ENCODE measurements at regions not wholly inside any gene's neighbourhood (a gene's known extent, or its start where the extent isn't known, plus 50 kb on each side); places are given as distances from the start of the nearest gene placed in this dataset.
"Not testable (repeated sequence)": the region's sequence is repeated elsewhere in the genome, so short reads cannot be mapped to it uniquely, and the experiment has no call there.

DNA sequence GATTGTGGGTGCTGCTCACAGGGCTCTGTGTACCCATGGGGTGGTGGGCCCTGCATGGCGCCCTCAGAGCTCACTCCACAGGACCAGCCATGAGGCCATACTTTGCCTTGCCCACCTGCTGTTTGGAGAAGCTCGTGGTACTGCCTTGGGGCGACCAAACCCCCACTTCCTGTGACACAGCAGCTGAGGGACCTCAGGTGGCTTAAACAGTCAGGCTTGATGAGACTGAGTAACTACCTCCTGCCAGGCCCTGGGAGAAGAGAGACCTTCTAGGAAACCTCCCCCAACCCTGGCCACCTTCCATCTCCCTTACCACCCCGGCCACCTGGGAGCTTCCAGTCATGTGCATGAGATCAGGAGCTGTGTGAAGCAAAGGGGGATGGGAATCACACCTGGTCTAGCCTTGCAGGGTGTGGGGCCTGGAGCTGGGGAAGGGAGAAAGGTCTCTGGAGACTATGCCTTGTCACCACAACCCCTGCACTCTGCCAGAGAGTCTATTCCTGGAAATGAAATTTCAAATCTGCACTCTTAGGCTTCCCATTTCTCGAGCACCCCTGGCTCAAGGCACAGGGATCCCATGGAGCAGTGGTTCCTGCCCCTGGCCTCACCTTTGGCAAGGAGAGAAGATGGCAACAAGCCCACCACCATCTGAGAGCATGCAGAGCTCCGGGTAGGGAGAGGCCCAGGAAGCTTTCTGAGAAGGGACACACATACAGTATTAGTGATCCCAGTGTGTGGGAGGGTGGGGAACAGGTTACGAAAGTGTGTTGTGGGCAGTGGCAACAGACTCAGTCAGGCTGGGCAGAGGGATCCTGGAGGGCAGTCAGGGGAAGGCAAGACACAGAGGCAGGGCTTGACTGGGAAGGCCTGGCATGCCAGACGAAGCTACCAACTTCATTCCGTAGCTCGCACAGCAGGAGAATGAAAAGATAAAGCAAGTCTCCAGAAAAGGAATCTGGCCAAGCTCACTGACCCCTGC is 125.0 kb downstream of the URI1 start:
- no peak for DNase-seq

GRCh38 chr19:30067956-30068506 is 126.0 kb downstream of the URI1 start:
- DNase-seq: not testable (repeated sequence)

DNA sequence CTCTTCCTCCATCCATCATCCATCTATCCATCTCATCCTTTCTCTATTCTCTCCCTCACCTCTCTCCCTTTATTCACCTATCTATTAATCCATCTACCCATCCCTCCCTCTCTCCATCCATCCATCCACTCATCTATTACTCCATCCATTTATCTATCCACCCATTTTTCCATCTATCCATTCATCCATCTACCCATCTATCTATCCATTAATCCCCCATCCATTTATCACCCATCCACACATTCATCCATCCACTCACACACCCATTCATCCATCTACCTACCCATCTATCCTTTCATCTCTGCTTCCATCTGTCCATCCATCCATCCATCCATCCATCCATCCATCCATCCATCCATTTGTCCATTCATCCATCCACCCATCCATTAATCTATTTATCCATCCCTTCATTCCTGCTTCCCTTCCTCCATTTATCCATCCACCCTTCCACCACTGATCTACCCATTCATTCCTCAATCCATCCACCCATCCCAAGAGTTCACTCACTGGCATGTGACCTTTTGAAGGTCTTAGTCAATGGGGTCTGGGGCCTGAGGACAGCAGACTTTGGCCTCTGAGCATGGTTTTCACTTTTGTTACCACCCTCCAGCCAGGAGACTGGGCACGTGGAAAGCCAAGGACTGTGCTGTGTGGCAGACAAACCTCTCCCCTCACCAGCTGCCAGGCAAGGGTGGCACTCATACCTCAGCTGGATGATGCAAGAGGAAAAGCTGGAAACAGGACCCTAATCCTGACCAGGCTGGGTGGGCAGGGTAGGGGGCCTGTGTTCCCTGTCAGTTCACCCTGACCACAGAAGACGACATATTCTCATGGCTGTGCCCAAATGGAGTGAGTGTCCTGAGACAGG is 126.7 kb downstream of the URI1 start:
- DNase-seq: no peak

- peak; percentile 71 for DNase-seq
Observed at GRCh38 chr19:30069535-30070197, 127.6 kb downstream of the URI1 start.

- DNase-seq: peak; percentile 15
Observed at GRCh38 chr19:30070198-30070967, 128.3 kb downstream of the URI1 start.

DNA sequence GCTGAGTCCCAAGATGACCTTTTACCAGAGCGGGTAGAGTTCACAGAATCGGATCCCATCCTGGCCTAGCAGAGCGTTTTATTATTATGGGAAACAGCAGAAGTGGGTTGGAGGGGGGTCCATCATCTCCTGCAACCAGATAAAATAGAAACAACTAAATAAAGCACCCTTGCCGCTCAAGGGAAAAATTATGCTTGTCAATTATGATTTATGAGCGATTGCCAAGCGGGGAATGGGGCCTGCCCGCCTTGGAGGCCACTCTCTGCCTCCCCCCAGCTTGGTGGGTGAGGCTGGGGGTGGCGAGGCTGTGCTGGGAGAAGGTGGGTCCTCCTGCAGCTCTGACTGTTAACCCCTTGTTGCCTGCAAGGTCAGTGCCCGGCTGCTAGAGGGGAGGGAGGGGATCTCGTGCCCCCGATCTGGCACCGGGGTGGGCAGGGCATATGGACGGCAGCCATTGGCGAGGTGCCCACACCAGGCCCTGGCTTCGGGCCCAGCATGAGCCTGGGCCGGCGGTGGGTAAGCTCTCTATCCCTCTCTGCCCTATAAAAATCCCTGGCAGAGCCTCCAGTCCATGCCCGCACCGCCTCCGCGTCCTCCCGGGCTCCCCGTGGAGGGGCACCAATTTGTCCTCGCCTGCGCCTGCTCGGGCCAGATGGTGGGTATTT is 129.1 kb downstream of the URI1 start:
- DNase-seq: no peak

DNA sequence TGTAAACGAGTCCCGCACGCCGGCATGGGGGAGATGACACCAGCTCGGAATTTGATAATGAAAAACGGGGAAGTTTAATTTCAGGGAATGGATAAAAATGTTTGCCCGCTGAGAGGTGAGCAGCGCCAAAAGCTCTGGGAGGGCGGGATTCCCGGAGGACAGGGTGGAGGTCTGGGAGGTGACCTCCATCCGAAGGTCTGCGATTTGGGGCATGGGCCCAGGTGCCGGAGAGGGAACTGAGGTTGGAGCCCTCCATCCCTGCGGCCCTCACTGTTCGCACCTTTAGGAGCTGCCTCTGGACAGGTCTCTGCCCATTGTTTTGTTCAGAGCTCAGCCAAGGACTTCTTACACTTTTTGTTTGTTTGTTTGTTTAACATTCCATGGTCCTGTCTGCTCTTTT is 129.8 kb downstream of the URI1 start:
- DNase-seq: no peak

- DNase-seq: no peak
Observed at GRCh38 chr19:30073152-30074000, 131.3 kb downstream of the URI1 start.

GRCh38 chr19:30074096-30074495 is 132.1 kb downstream of the URI1 start:
- DNase-seq: no peak

DNA sequence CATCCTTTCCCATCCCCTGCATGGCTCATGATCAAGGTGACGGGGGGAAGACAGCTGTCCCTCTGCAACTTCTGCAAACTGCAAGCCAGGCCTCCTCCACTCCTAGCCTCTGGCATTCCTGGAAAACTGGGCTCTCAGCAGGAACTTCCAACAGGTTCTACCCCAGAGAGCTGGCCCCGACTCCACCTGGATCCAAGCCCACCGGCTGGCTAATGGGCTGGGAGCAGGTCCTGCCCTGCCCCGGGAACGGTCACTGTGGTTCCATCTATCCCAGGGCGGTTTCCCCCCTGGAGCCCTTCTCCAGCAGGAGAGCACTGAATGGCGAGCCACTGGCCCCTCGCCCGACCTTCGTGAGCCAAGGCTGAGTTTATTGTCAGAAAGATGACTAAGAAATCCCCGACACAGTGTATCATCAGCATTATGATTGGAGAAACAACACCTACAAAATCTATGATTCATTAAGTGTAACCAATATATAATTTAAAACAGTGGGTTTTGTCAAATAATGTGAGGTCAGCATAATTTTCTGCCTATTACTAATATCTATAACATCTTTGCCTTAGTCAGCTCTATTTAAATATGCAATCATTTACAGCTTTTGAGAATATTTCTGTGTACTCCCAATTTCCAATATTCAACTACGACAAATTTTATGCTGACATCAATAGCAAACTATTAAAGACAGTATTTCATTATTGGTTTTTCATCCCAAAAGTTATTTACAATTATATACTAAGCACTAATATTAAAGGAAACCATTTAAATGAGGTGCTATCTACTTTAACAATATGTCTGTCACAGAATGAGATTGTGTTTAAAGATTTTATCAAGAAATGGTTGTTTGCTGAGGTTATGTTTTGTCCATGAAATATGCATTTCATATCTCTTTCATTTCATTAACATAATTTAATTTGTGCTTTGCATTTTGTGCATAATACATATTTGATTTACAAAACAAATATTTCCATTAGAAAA is 133.0 kb downstream of the URI1 start:
- no peak for DNase-seq

DNA sequence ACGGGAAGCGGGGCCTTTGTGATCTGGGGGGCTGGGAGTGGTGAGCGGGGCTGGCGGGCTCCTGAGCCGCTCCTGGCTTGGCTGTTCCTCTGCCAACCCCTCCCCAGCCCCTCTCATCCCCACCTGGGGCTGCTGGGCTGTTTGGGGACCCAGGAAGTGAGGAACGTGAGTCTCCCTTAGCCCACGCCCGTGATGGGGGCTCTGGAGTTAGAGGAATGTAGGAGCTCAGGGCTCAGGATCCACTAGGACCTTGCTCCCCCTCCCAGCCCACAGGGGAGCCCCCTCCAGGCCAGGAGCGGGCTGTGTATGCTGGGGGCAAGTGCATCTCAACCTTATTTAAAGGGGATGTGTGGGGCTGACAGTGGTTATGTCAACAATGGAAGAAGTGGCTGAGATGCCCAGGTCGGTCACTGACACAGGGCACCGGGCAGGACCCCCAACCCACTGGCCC is 134.1 kb downstream of the URI1 start:
- DNase-seq: no peak

GRCh38 chr19:30076751-30077670 is 135.0 kb downstream of the URI1 start:
- DNase-seq: no peak

- DNase-seq: no peak
Observed at GRCh38 chr19:30077851-30078355, 135.9 kb downstream of the URI1 start.

- no peak for DNase-seq
Observed at GRCh38 chr19:30078381-30078910, 136.4 kb downstream of the URI1 start.

DNA sequence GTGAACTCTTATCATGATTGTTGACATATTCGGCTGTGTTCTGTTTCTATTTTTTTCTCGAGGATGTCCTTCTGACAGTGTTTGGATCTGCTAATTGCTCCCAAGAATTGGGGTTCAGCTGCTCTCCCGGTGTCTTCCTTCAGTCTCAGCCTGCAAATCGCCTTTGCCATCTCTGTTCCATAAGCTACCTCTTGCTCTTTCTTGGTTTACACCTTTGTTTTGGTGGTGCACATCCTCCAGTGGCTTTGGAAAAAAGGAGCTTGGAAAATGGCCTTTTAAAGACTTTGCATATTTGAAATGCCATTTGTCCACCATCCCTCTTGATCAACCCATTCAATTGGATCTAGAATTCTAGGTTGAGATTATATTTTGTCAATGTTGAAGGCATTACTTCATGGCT is 137.2 kb downstream of the URI1 start:
- DNase-seq: no peak

DNA sequence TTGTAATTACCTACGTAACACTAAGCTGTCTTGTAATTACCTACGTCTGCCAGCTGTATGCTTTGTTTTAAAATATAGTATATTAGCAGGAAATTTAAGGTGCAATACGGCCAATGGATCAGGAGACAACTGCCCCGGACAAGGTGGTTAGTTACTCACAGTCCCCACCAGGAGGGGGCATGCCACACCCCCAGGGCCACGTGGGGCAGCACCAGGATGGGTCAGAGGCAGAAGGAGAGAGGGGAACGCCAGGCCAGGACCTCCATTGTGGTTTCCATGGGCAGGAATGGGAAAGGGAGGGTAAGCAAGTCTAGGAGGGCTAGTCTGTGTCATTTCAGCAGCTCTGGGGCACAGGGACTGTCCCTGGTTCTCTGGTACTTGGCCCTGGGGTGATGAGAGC is 140.1 kb downstream of the URI1 start:
- no peak for DNase-seq

- DNase-seq: no peak
Observed at GRCh38 chr19:30082611-30083010, 140.6 kb downstream of the URI1 start.
